ENCODE measurements at regions not wholly inside any gene's neighbourhood (a gene's known extent, or its start where the extent isn't known, plus 50 kb on each side); places are given as distances from the start of the nearest gene placed in this dataset.

DNA sequence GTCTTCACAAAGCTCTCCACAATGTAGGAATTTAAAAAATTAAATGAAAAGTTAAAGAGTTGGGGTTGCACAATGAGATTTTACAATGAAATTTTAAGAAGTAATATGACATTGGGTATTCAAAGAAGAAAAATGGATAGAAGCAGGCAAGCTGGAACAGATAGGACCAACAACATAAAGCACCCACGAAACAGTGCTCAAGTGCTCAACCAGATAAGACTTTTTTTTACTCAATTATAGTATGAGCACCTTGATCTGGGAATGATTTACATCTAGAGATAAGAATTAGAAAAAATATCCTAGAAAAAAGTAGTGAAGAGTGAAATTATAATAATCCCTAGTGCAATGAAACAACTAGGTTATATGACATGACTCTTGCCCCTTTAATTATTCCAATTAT lies 1670.1 kb upstream of the ACO1 start:
- DNase-seq (no peak), ATAC-seq (ENCODE audit: low read depth) (no peak)
- H3K56ac ChIP-seq (ENCODE audit: extremely low read depth, insufficient read depth, low read length) = no peak overlapping the region
- H2AFZ ChIP-seq (replicated peaks; ENCODE audit: low read length, poor library complexity) = no peak overlapping the region
- no peak overlapping the region for H2BK120ac ChIP-seq (ENCODE audit: low read depth, low read length)
- H3K4me3 ChIP-seq (ENCODE audit: insufficient read depth, low read depth, low read length) = no peak overlapping the region
- no CpG with 5 or more reads among the region's 1 CpG for WGBS, 2 experiments (ENCODE audit: extremely low coverage in 2 of 2, insufficient read length in 1 of 2)
- no peak overlapping the region for H3K9ac ChIP-seq (ENCODE audit: low read depth, low read length)
- in situ Hi-C loops (cut with MboI; ENCODE audit: low sequenced_read_pairs) (no loop called here), intact Hi-C loops (cut with micrococcal nuclease) (no loop called here), dilution Hi-C loops (cut with HindIII; ENCODE audit: low sequenced_read_pairs, unreplicated experiment) (no loop called here)
- no peak overlapping the region for H3K18ac ChIP-seq (ENCODE audit: low read depth, low read length)
- H3K36me3 ChIP-seq (ENCODE audit: control insufficient read depth, insufficient read depth, low read length) = no peaks in the 10 kb centered on the region
- H4K5ac ChIP-seq (ENCODE audit: low read depth, low read length) = no peak overlapping the region
- no peaks in the 10 kb centered on the region for H4K20me1 ChIP-seq (ENCODE audit: insufficient read depth, low read length)
- H3K9me3 ChIP-seq (ENCODE audit: control insufficient read depth, insufficient read depth, low read length) = 0 out of 2 replicates have a peak, but pooled peaks cover 4% of the 10 kb centered on the region
- no peak overlapping the region for H2AK9ac ChIP-seq (replicated peaks; ENCODE audit: low read depth, low read length, poor library complexity)
- no peak overlapping the region for H2BK15ac ChIP-seq (ENCODE audit: low read depth, low read length)
- H3K9me1 ChIP-seq (ENCODE audit: insufficient read depth, low read length) = no peaks in the 10 kb centered on the region
- H3K4me2 ChIP-seq (ENCODE audit: low read depth, low read length) = no peak overlapping the region
- H3K79me1 ChIP-seq (ENCODE audit: low read depth in 1 of 2, low read length in 2 of 2) = no peaks in the 10 kb centered on the region
- no peak overlapping the region for H4K8ac ChIP-seq (ENCODE audit: low read depth in 2 of 2, low read length in 2 of 2)
- H3K23ac ChIP-seq (ENCODE audit: low read depth, low read length) = no peak overlapping the region
- no peak overlapping the region for H3K27ac ChIP-seq (ENCODE audit: insufficient read depth, low read length)
- no peak overlapping the region for H3K14ac ChIP-seq (replicated peaks; ENCODE audit: low read depth, low read length)
- no peaks in the 10 kb centered on the region for H3K27me3 ChIP-seq (ENCODE audit: control insufficient read depth, insufficient read depth, low read length)
- ChIA-PET CTCF (no interaction called here), POLR2A (ENCODE audit: unreplicated experiment) (no interaction called here)
- no peak overlapping the region for H4K91ac ChIP-seq (ENCODE audit: insufficient read depth, low read depth, low read length)
- no peak overlapping the region for H3K4ac ChIP-seq (ENCODE audit: low read depth, low read length)
- no peak overlapping the region for H2BK5ac ChIP-seq (ENCODE audit: low read depth, low read length, poor library complexity, severe bottlenecking)
- H2AK5ac ChIP-seq (ENCODE audit: low read depth, low read length) = no peak overlapping the region
- BruUV-seq (replicated peaks) = no TSS peak
- no peak for TF ChIP-seq CEBPB (IDR thresholded peaks at IDR 0.05; ENCODE audit: low read depth, low read length)
- no peak for TF ChIP-seq MAFK (IDR thresholded peaks at IDR 0.05; ENCODE audit: low read depth, low read length)
- TF ChIP-seq RAD21 (IDR thresholded peaks at IDR 0.05; ENCODE audit: low read length) = no peak
- TF ChIP-seq, protein P1, sequence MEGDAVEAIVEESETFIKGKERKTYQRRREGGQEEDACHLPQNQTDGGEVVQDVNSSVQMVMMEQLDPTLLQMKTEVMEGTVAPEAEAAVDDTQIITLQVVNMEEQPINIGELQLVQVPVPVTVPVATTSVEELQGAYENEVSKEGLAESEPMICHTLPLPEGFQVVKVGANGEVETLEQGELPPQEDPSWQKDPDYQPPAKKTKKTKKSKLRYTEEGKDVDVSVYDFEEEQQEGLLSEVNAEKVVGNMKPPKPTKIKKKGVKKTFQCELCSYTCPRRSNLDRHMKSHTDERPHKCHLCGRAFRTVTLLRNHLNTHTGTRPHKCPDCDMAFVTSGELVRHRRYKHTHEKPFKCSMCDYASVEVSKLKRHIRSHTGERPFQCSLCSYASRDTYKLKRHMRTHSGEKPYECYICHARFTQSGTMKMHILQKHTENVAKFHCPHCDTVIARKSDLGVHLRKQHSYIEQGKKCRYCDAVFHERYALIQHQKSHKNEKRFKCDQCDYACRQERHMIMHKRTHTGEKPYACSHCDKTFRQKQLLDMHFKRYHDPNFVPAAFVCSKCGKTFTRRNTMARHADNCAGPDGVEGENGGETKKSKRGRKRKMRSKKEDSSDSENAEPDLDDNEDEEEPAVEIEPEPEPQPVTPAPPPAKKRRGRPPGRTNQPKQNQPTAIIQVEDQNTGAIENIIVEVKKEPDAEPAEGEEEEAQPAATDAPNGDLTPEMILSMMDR (conservative IDR thresholded peaks at IDR 0.05; ENCODE audit: low read depth, low read length) = no peak
- TF ChIP-seq MXI1 (IDR thresholded peaks at IDR 0.05; ENCODE audit: borderline replicate concordance, low read depth, low read length) = no peak
- no peak for TF ChIP-seq RCOR1 (IDR thresholded peaks at IDR 0.05; ENCODE audit: insufficient replicate concordance, low read length)
- TF ChIP-seq MAZ (IDR thresholded peaks at IDR 0.05; ENCODE audit: borderline replicate concordance, low read depth, low read length) = no peak
- no peak for TF ChIP-seq NFE2L2 (IDR thresholded peaks at IDR 0.05; ENCODE audit: low read depth, low read length)
- TF ChIP-seq CHD1 (IDR thresholded peaks at IDR 0.05; ENCODE audit: low read depth, low read length) = no peak
- no peak for TF ChIP-seq POLR2A (IDR thresholded peaks at IDR 0.05; ENCODE audit: low read depth, low read length)
- no peak for TF ChIP-seq BHLHE40 (IDR thresholded peaks at IDR 0.05; ENCODE audit: low read depth, low read length)
- TF ChIP-seq RFX5 (IDR thresholded peaks at IDR 0.05; ENCODE audit: low read depth, low read length) = no peak
- TF ChIP-seq, protein P2, sequence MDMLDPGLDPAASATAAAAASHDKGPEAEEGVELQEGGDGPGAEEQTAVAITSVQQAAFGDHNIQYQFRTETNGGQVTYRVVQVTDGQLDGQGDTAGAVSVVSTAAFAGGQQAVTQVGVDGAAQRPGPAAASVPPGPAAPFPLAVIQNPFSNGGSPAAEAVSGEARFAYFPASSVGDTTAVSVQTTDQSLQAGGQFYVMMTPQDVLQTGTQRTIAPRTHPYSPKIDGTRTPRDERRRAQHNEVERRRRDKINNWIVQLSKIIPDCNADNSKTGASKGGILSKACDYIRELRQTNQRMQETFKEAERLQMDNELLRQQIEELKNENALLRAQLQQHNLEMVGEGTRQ (IDR thresholded peaks at IDR 0.05; ENCODE audit: low read depth, low read length) = no peak
- TF ChIP-seq, protein P3, sequence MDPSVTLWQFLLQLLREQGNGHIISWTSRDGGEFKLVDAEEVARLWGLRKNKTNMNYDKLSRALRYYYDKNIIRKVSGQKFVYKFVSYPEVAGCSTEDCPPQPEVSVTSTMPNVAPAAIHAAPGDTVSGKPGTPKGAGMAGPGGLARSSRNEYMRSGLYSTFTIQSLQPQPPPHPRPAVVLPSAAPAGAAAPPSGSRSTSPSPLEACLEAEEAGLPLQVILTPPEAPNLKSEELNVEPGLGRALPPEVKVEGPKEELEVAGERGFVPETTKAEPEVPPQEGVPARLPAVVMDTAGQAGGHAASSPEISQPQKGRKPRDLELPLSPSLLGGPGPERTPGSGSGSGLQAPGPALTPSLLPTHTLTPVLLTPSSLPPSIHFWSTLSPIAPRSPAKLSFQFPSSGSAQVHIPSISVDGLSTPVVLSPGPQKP (IDR thresholded peaks at IDR 0.05; ENCODE audit: borderline replicate concordance, low read depth, low read length) = no peak
- no peak for TF ChIP-seq FOS (IDR thresholded peaks at IDR 0.05; ENCODE audit: low read depth, low read length)
- TF ChIP-seq SMC3 (IDR thresholded peaks at IDR 0.05; ENCODE audit: low read depth, low read length) = no peak
- H2BK20ac ChIP-seq (ENCODE audit: low read depth, low read length) = no peak overlapping the region
- no peaks in the 10 kb centered on the region for H3K4me1 ChIP-seq (ENCODE audit: control insufficient read depth, insufficient read depth, low read length)
